ENCODE measurements at regions not wholly inside any gene's neighbourhood (a gene's known extent, or its start where the extent isn't known, plus 50 kb on each side); places are given as distances from the start of the nearest gene placed in this dataset.

- no peak for TF ChIP-seq CTCF (conservative IDR thresholded peaks at IDR 0.05 in 1 of 2, IDR thresholded peaks at IDR 0.05 in 1 of 2; ENCODE audit: low read depth in 1 of 2, low read length in 2 of 2)
- TF ChIP-seq EZH2 (IDR thresholded peaks at IDR 0.05; ENCODE audit: low read length, missing control alignments): no peak
Measured at GRCh38 chr7:15848901-15849300, 162.4 kb upstream of the MEOX2 start.
